ENCODE measurements at regions not wholly inside any gene's neighbourhood (a gene's known extent, or its start where the extent isn't known, plus 50 kb on each side); places are given as distances from the start of the nearest gene placed in this dataset.

- TF ChIP-seq CTCF (IDR thresholded peaks at IDR 0.05): no peak
- TF ChIP-seq POLR2A (IDR thresholded peaks at IDR 0.05): no peak
Measured at GRCh38 chr10:20405761-20406160, 491.4 kb downstream of the NEBL start.

All from right lobe of liver (tissue), 4 donors.